OCI-LY1 (cell line): ENCODE measurements at regions not wholly inside any gene's neighbourhood (a gene's known extent, or its start where the extent isn't known, plus 50 kb on each side); places are given as distances from the start of the nearest gene placed in this dataset.

Experiments used
- H2AFZ ChIP-seq: fragments of 200-600 bp; sonication (generic), shearing (Covaris generic); 2 replicates; pipeline ENCODE4 v1.6.0; 2014; ENCODE audit warnings: antibody characterized with exemption, mild to moderate bottlenecking, low read length
- H3F3A ChIP-seq: fragments of 200-600 bp; sonication (generic), shearing (Covaris generic); 2 replicates; pipeline ENCODE4 v1.6.0; 2014; ENCODE audit warnings: mild to moderate bottlenecking, antibody characterized with exemption, low read length, moderate library complexity; ENCODE audit not compliant: insufficient read depth
- H3K27ac ChIP-seq: fragments of 200-600 bp; sonication (generic); 2 replicates; pipeline ENCODE4 v1.5.1; 2014; ENCODE audit warnings: low read length, mixed run types, mild to moderate bottlenecking, low read depth; ENCODE audit not compliant: poor library complexity, severe bottlenecking
- H3K27me3 ChIP-seq: fragments of 200-600 bp; sonication (generic); 2 replicates; pipeline ENCODE4 v1.6.0; 2014; ENCODE audit warnings: antibody characterized with exemption, mild to moderate bottlenecking, low read length, moderate library complexity; ENCODE audit not compliant: insufficient read depth
- H3K36me3 ChIP-seq: fragments of 200-600 bp; sonication (generic); 2 replicates; pipeline ENCODE4 v1.6.1; 2014; ENCODE audit warnings: mild to moderate bottlenecking, antibody characterized with exemption, low read length, moderate library complexity, mixed read lengths; ENCODE audit not compliant: insufficient read depth
- H3K4me1 ChIP-seq: fragments of 200-600 bp; sonication (generic); 2 replicates; pipeline ENCODE4 v1.5.1; 2014; ENCODE audit warnings: mild to moderate bottlenecking, low read length, moderate library complexity; ENCODE audit not compliant: insufficient read depth, severe bottlenecking
- H3K4me2 ChIP-seq: fragments of 200-600 bp; sonication (generic), shearing (Covaris generic); 2 replicates; pipeline ENCODE4 v1.6.1; 2014; ENCODE audit warnings: low read length
- H3K4me3 ChIP-seq: fragments of 200-600 bp; sonication (generic); 2 replicates; pipeline ENCODE4 v1.5.1; 2014; ENCODE audit warnings: low read length, low read depth, mild to moderate bottlenecking, mixed read lengths; ENCODE audit not compliant: poor library complexity, severe bottlenecking
- H3K79me2 ChIP-seq: fragments of 200-600 bp; shearing (Covaris generic); 2 replicates; pipeline ENCODE4 v1.6.1; 2016; ENCODE audit warnings: mixed run types, low read length, mixed read lengths; ENCODE audit not compliant: insufficient read depth
- H3K9ac ChIP-seq: fragments of 200-600 bp; sonication (generic), shearing (Covaris generic); 2 replicates; pipeline ENCODE4 v1.6.1; 2014; ENCODE audit warnings: mild to moderate bottlenecking, low read length, mixed read lengths
- H3K9me2 ChIP-seq: fragments of 200-600 bp; sonication (generic), shearing (Covaris generic); 2 replicates; pipeline ENCODE4 v1.6.1; 2014; ENCODE audit warnings: low read depth, mild to moderate bottlenecking, low read length, mixed read lengths
- H3K9me3 ChIP-seq: fragments of 200-600 bp; shearing (Covaris generic); 2 replicates; pipeline ENCODE4 v1.6.1; 2014; ENCODE audit warnings: low read length, mixed read lengths
- H4K20me1 ChIP-seq: fragments of 200-600 bp; sonication (generic), shearing (Covaris generic); 2 replicates; pipeline ENCODE4 v1.6.0; 2016; ENCODE audit warnings: mild to moderate bottlenecking, low read length; ENCODE audit not compliant: insufficient read depth
- EZH2 ChIP-seq: fragments of 200-600 bp; sonication (generic), shearing (Covaris generic); IDR thresholded peaks from 2 replicates; pipeline ENCODE4 v1.8.0; 2017; ENCODE audit warnings: borderline replicate concordance, mixed run types, mild to moderate bottlenecking, antibody characterized with exemption, low read length, moderate library complexity, mixed read lengths
- TF ChIP-seq, protein P1 (sequence below): fragments of 200-600 bp; sonication (generic), shearing (Covaris generic); IDR thresholded peaks from 2 replicates; pipeline ENCODE4 v1.5.1; 2017; ENCODE audit warnings: mild to moderate bottlenecking, antibody characterized with exemption, low read length, moderate library complexity, mixed read lengths

DNA sequence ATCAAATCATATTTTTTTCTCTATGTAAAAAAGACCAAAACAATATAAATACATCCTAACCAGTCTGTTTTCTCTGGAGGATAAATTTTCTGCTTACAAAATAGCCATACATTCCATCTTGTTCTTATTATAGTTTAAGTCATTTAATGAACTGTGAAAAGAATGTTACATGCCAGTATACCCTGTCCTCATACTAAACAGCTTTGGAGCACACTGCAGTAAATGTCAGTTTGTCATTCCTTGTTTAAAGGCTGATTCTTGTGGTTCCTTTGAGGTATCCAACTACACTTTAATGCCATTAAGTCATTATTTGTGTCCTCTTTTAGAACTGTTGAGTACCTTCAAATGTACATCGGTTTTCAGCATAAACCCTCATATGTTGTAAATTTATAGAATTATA lies 52.7 kb upstream of the DCBLD2 start:
- no peak overlapping the region for H2AFZ ChIP-seq
- H3K79me2 ChIP-seq: no peaks in the 10 kb centered on the region
- no peaks in the 10 kb centered on the region for H3F3A ChIP-seq
- H3K4me3 ChIP-seq: no peak overlapping the region
- H3K9me3 ChIP-seq: no peaks in the 10 kb centered on the region
- H3K9ac ChIP-seq: no peak overlapping the region
- no peaks in the 10 kb centered on the region for H4K20me1 ChIP-seq
- no peaks in the 10 kb centered on the region for H3K4me1 ChIP-seq
- no peaks in the 10 kb centered on the region for H3K9me2 ChIP-seq
- no peaks in the 10 kb centered on the region for H3K27me3 ChIP-seq
- no peak overlapping the region for H3K27ac ChIP-seq
- TF ChIP-seq, protein P1, sequence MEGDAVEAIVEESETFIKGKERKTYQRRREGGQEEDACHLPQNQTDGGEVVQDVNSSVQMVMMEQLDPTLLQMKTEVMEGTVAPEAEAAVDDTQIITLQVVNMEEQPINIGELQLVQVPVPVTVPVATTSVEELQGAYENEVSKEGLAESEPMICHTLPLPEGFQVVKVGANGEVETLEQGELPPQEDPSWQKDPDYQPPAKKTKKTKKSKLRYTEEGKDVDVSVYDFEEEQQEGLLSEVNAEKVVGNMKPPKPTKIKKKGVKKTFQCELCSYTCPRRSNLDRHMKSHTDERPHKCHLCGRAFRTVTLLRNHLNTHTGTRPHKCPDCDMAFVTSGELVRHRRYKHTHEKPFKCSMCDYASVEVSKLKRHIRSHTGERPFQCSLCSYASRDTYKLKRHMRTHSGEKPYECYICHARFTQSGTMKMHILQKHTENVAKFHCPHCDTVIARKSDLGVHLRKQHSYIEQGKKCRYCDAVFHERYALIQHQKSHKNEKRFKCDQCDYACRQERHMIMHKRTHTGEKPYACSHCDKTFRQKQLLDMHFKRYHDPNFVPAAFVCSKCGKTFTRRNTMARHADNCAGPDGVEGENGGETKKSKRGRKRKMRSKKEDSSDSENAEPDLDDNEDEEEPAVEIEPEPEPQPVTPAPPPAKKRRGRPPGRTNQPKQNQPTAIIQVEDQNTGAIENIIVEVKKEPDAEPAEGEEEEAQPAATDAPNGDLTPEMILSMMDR: no peak
- TF ChIP-seq EZH2: no peak
- H3K4me2 ChIP-seq: no peak overlapping the region
- no peaks in the 10 kb centered on the region for H3K36me3 ChIP-seq

DNA sequence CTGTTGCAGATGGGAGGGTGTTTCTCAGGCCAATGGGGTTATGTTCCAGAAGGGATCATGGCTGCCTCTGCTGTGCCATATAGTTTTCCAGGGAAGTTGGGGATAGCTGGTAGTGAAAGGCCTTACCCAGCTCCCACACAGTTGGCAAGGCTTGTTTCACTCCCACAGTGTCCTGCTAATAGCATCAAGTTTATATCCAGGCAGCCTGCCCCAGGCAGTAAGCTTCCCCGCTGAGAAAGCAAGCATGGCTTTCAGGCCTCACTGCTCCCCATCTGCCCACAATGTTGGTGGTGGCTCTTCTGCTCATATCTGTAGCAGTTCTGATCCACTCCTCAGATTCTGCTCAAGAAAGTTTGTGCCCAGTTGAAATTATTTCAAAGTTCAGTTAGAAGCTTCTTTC lies 50.9 kb upstream of the DCBLD2 start:
- Histone ChIP-seq H3K79me2 (no peaks in the 10 kb centered on the region), H3K4me3 (no peak overlapping the region), H3K36me3 (no peaks in the 10 kb centered on the region), H3K27ac (no peak overlapping the region), H3K9ac (no peak overlapping the region), H3K27me3 (no peaks in the 10 kb centered on the region), H3K4me2 (no peak overlapping the region), H3K4me1 (no peaks in the 10 kb centered on the region), H3F3A (no peaks in the 10 kb centered on the region), H3K9me2 (no peaks in the 10 kb centered on the region), H2AFZ (no peak overlapping the region), H3K9me3 (no peaks in the 10 kb centered on the region), H4K20me1 (no peaks in the 10 kb centered on the region)
- TF ChIP-seq, protein P1: no peak
- TF ChIP-seq EZH2: no peak
